Nephron progenitor cell (in vitro differentiated cells): ENCODE measurements at regions not wholly inside any gene's neighbourhood (a gene's known extent, or its start where the extent isn't known, plus 50 kb on each side); places are given as distances from the start of the nearest gene placed in this dataset.
"Not testable (repeated sequence)": the region's sequence is repeated elsewhere in the genome, so short reads cannot be mapped to it uniquely, and the experiment has no call there.

ENCODE experiments used
- DNase-seq: peaks from one replicate; pipeline ENCODE4 v3.0.0; 2021
- H3K27ac Mint-ChIP-seq: 2 replicates; pipeline ENCODE4 v1.8.0; 2021; ENCODE audit warnings: mild to moderate bottlenecking, moderate library complexity, mixed read lengths
- H3K27me3 Mint-ChIP-seq: 2 replicates; pipeline ENCODE4 v1.8.0; 2021; ENCODE audit warnings: mild to moderate bottlenecking, low read depth, mixed read lengths; ENCODE audit not compliant: poor library complexity
- H3K36me3 Mint-ChIP-seq: 2 replicates; pipeline ENCODE4 v1.8.0; 2021; ENCODE audit warnings: low read depth, mixed read lengths
- H3K4me1 Mint-ChIP-seq: 2 replicates; pipeline ENCODE4 v1.8.0; 2021; ENCODE audit warnings: mixed read lengths
- H3K4me3 Mint-ChIP-seq: 2 replicates; pipeline ENCODE4 v1.8.0; 2021; ENCODE audit warnings: mild to moderate bottlenecking, moderate library complexity, mixed read lengths
- H3K9me3 Mint-ChIP-seq: 2 replicates; pipeline ENCODE4 v1.8.0; 2021; ENCODE audit warnings: mild to moderate bottlenecking, moderate library complexity, mixed read lengths
- CTCF ChIP-seq: fragments of 200-600 bp; sonication (generic); IDR thresholded peaks from 2 replicates; pipeline ENCODE4 v1.5.0; 2021; ENCODE audit warnings: antibody characterized with exemption

DNA sequence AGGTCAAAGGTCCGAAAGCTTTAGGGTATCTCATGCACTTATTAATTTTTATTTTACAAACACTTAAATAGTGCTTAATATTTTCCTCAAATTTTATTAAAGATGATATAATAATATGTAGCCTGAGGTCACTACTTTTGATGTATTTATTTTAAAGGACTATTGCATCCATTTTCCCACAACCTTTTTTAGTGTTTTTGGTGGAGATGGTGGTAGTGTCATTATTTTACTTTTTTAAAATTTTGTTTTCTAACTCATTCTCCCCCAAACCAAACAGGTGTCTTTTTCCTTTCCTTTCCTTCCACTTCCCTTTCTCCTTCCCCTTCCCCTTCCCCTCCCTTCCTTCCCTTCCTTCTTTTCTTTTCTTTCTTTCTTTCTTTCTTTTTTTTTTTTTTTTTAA, 328.6 kb downstream of the CYLC2 start:
- Mint-ChIP-seq H3K36me3 (no peaks in the 10 kb centered on the region), H3K27me3 (no peaks in the 10 kb centered on the region), H3K4me1 (no peaks in the 10 kb centered on the region), H3K27ac (no peak overlapping the region), H3K9me3 (peaks cover 4% of the 10 kb centered on the region), H3K4me3 (no peak overlapping the region)
- no peak for TF ChIP-seq CTCF
- DNase-seq: no peak

GRCh38 chr9:103335461-103335860, 340.3 kb downstream of the CYLC2 start:
- no peak overlapping the region for H3K4me3 Mint-ChIP-seq
- H3K27ac Mint-ChIP-seq: no peak overlapping the region
- no peaks in the 10 kb centered on the region for H3K9me3 Mint-ChIP-seq
- no peak for DNase-seq
- no peak for TF ChIP-seq CTCF
- H3K36me3 Mint-ChIP-seq: no peaks in the 10 kb centered on the region
- no peaks in the 10 kb centered on the region for H3K27me3 Mint-ChIP-seq
- no peaks in the 10 kb centered on the region for H3K4me1 Mint-ChIP-seq

DNA sequence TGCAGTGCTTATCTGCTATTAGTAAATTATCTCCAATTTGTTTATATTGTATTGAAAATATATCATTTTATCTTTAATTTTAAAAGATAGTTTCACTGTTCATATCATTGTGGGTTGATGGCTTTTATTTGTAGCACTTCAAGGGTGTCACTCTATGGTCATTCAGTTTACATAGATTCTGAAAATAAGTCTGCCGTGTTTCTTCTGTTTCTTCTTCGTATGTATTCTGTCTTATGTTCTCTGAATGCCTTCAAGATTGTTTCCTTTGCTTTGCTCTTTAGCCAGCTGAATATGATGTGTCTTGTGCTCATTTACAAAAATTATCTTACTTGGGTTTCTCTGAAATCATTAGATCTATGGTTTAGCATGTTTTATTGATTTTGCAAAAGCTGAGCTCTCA, 359.9 kb downstream of the CYLC2 start:
- H3K4me3 Mint-ChIP-seq: no peak overlapping the region
- DNase-seq: no peak
- no peak overlapping the region for H3K27ac Mint-ChIP-seq
- H3K9me3 Mint-ChIP-seq: peaks cover 13% of the 10 kb centered on the region
- peaks cover 6% of the 10 kb centered on the region for H3K36me3 Mint-ChIP-seq
- no peak for TF ChIP-seq CTCF
- no peaks in the 10 kb centered on the region for H3K27me3 Mint-ChIP-seq
- no peaks in the 10 kb centered on the region for H3K4me1 Mint-ChIP-seq

GRCh38 chr9:103357980-103358379, 362.8 kb downstream of the CYLC2 start:
- peaks cover 13% of the 10 kb centered on the region for H3K9me3 Mint-ChIP-seq

GRCh38 chr9:103361906-103362305, 366.8 kb downstream of the CYLC2 start:
- Mint-ChIP-seq H3K36me3 (no peaks in the 10 kb centered on the region), H3K27ac (no peak overlapping the region), H3K4me1 (no peaks in the 10 kb centered on the region), H3K4me3 (no peak overlapping the region), H3K9me3 (no peaks in the 10 kb centered on the region), H3K27me3 (no peaks in the 10 kb centered on the region)
- no peak for DNase-seq
- no peak for TF ChIP-seq CTCF

More at GRCh38 chr9:103357980-103358379, 362.8 kb downstream of the CYLC2 start:
- not testable (repeated sequence) for H3K36me3 Mint-ChIP-seq, H3K27me3 Mint-ChIP-seq, H3K27ac Mint-ChIP-seq, H3K4me1 Mint-ChIP-seq, DNase-seq, H3K4me3 Mint-ChIP-seq

GRCh38 chr9:103362986-103363385, 367.9 kb downstream of the CYLC2 start:
- no peak for TF ChIP-seq CTCF
- no peaks in the 10 kb centered on the region for H3K4me1 Mint-ChIP-seq

GRCh38 chr9:103364753-103365152, 369.6 kb downstream of the CYLC2 start:
- no peaks in the 10 kb centered on the region for H3K27me3 Mint-ChIP-seq
- H3K27ac Mint-ChIP-seq: no peak overlapping the region
- no peaks in the 10 kb centered on the region for H3K4me1 Mint-ChIP-seq
- DNase-seq: no peak
- TF ChIP-seq CTCF: no peak
- H3K4me3 Mint-ChIP-seq: no peak overlapping the region
- H3K9me3 Mint-ChIP-seq: no peaks in the 10 kb centered on the region
- H3K36me3 Mint-ChIP-seq: no peaks in the 10 kb centered on the region

More at GRCh38 chr9:103362986-103363385, 367.9 kb downstream of the CYLC2 start:
- Mint-ChIP-seq H3K27ac (no peak overlapping the region), H3K4me3 (no peak overlapping the region), H3K36me3 (no peaks in the 10 kb centered on the region), H3K9me3 (no peaks in the 10 kb centered on the region), H3K27me3 (no peaks in the 10 kb centered on the region)
- DNase-seq: no peak
